ENCODE measurements at regions not wholly inside any gene's neighbourhood (a gene's known extent, or its start where the extent isn't known, plus 50 kb on each side); places are given as distances from the start of the nearest gene placed in this dataset.

DNA sequence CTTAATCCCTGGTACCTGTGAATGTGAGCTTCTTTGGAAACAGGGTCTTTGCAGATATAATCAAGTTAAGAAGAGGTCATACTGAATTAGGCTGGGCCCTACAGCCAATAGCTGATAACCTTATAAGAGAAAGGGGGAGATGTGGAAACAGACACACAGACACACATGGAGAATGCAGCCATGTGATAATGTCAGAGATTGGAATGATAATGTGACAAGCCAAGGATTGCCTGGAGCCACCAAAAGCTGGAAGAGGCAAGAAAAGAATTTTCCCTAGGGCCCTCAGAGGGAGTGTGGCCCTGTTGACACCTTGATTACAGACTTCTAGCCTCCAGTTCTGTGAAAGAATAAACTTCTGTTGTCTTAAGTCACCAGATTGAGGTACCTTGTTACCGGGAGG lies 114.5 kb upstream of the SOD1 start:
- H3K27ac ChIP-seq = no peak overlapping the region
- TF ChIP-seq, protein P1, sequence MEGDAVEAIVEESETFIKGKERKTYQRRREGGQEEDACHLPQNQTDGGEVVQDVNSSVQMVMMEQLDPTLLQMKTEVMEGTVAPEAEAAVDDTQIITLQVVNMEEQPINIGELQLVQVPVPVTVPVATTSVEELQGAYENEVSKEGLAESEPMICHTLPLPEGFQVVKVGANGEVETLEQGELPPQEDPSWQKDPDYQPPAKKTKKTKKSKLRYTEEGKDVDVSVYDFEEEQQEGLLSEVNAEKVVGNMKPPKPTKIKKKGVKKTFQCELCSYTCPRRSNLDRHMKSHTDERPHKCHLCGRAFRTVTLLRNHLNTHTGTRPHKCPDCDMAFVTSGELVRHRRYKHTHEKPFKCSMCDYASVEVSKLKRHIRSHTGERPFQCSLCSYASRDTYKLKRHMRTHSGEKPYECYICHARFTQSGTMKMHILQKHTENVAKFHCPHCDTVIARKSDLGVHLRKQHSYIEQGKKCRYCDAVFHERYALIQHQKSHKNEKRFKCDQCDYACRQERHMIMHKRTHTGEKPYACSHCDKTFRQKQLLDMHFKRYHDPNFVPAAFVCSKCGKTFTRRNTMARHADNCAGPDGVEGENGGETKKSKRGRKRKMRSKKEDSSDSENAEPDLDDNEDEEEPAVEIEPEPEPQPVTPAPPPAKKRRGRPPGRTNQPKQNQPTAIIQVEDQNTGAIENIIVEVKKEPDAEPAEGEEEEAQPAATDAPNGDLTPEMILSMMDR (IDR thresholded peaks at IDR 0.05) = no peak
- no peaks in the 10 kb centered on the region for H3K36me3 ChIP-seq
- H3K4me1 ChIP-seq = no peaks in the 10 kb centered on the region
- H3K9me3 ChIP-seq = no peaks in the 10 kb centered on the region
- H3K4me3 ChIP-seq = no peak overlapping the region
- no peaks in the 10 kb centered on the region for H3K27me3 ChIP-seq
- no peak for DNase-seq (ENCODE audit: low spot score)

GRCh38 chr21:31543191-31543590 lies 116.3 kb upstream of the SOD1 start:
- Histone ChIP-seq H3K27me3 (no peaks in the 10 kb centered on the region), H3K36me3 (no peaks in the 10 kb centered on the region), H3K4me1 (no peaks in the 10 kb centered on the region), H3K9me3 (no peaks in the 10 kb centered on the region), H3K27ac (no peak overlapping the region), H3K4me3 (no peak overlapping the region)
- no peak for DNase-seq (ENCODE audit: low spot score)
- TF ChIP-seq, protein P1 (IDR thresholded peaks at IDR 0.05) = no peak

DNA sequence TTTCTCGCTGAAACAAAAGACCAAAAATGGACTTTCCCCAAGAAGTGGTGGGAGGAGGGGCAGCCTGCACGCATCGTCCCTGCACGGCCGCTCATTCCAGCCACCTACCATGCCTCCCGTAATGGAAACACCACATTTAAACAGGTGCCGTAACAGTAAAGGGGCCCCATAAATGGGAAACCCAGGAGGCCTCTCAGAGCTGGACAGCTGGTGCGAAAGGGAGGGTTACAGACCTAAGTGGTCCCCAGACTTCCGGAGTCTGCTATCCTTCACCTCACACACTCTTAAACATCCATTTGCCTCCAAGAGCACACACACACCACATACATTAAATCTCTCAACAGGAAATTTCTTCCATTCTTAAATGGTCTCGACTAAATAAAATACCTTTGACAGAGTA lies 120.7 kb upstream of the SOD1 start:
- H3K9me3 ChIP-seq = no peaks in the 10 kb centered on the region
- TF ChIP-seq, protein P1 (IDR thresholded peaks at IDR 0.05) = no peak
- H3K27ac ChIP-seq = no peak overlapping the region
- H3K36me3 ChIP-seq = no peaks in the 10 kb centered on the region
- no peaks in the 10 kb centered on the region for H3K4me1 ChIP-seq
- no peak overlapping the region for H3K4me3 ChIP-seq
- DNase-seq (ENCODE audit: low spot score) = no peak
- H3K27me3 ChIP-seq = no peaks in the 10 kb centered on the region

DNA sequence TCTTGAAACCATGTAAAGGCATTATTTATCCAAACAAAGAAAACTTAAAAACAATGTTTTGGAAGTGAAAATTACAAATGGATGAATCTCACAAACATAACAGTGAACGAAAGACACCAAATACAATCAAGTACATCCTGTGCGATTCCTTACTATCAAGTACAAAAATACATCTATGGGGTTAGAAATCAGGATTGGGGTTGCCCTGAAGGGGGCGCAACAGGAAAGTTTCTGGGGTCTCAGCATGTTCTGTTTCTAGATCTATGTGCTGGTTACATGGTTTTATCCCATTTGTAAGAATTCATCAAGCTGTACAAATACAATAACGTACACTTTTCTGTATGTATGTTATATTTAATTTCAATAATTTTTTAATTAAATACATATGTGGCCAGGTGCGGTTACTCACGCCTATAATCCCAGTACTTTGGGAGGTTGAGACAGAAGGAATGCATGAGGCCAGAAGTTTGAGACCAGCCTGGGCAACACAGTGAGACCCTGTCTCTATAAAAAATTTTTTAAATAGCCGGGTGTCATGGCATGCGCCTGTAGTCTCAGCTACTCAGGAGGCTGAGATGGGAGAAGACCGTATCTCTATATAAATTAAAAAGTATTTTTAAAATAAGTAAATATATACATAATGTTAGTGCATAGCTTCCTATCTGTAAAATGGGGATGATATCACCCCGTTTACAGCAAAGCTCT lies 121.5 kb upstream of the SOD1 start:
- no peaks in the 10 kb centered on the region for H3K4me1 ChIP-seq
- no peak overlapping the region for H3K4me3 ChIP-seq
- TF ChIP-seq, protein P1 (IDR thresholded peaks at IDR 0.05) = no peak
- DNase-seq (ENCODE audit: low spot score) = no peak
- H3K9me3 ChIP-seq = no peaks in the 10 kb centered on the region
- no peak overlapping the region for H3K27ac ChIP-seq
- H3K27me3 ChIP-seq = no peaks in the 10 kb centered on the region
- no peaks in the 10 kb centered on the region for H3K36me3 ChIP-seq

- DNase-seq (ENCODE audit: low spot score) = no peak
- H3K27ac ChIP-seq = no peak overlapping the region
- H3K9me3 ChIP-seq = no peaks in the 10 kb centered on the region
- H3K27me3 ChIP-seq = no peaks in the 10 kb centered on the region
- H3K36me3 ChIP-seq = no peaks in the 10 kb centered on the region
- TF ChIP-seq, protein P1 (IDR thresholded peaks at IDR 0.05) = no peak
- H3K4me1 ChIP-seq = no peaks in the 10 kb centered on the region
- H3K4me3 ChIP-seq = no peak overlapping the region
Measured at GRCh38 chr21:31536138-31536537, 123.4 kb upstream of the SOD1 start.

- Histone ChIP-seq H3K9me3 (no peaks in the 10 kb centered on the region), H3K4me1 (no peaks in the 10 kb centered on the region), H3K27ac (no peak overlapping the region), H3K4me3 (no peak overlapping the region), H3K36me3 (no peaks in the 10 kb centered on the region), H3K27me3 (no peaks in the 10 kb centered on the region)
- TF ChIP-seq, protein P1 (IDR thresholded peaks at IDR 0.05) = no peak
- no peak for DNase-seq (ENCODE audit: low spot score)
Measured at GRCh38 chr21:31531967-31532366, 127.5 kb upstream of the SOD1 start.

Measured in right atrium auricular region (tissue), 2 donors.